ENCODE measurements at regions not wholly inside any gene's neighbourhood (a gene's known extent, or its start where the extent isn't known, plus 50 kb on each side); places are given as distances from the start of the nearest gene placed in this dataset.

DNA sequence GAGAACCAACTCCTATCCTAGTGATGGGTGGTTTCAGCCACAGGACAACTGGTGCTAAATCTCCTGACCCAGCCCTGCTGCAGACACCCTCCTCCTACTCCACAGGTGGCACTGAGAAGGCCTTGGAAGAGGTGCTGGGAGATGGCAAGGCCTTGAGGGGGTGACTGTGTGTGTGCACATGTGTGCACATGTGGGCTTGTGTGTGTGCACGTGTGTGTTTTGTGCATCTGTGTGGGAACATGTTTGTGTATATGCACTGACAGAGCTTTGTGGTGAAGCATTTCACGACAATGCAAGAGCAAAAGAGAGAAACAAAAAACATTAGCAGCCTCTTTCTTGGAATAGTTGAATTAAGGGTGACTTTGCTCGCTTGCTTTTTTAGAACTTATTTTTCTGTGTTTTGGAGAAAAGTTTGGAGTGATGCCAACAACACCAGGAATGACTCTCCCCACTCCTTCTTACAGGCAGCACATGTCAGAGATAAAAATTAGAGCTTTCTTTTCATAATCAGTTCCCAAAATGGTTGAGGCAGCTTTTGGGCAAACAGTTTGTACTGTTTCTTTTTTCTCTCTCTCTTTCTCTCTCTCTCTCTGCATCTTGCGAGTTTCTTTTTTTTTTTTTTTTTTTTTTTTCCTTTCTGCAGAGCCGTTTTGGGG lies 69.5 kb downstream of the SEC61G start:
- DNase-seq: no peak

DNA sequence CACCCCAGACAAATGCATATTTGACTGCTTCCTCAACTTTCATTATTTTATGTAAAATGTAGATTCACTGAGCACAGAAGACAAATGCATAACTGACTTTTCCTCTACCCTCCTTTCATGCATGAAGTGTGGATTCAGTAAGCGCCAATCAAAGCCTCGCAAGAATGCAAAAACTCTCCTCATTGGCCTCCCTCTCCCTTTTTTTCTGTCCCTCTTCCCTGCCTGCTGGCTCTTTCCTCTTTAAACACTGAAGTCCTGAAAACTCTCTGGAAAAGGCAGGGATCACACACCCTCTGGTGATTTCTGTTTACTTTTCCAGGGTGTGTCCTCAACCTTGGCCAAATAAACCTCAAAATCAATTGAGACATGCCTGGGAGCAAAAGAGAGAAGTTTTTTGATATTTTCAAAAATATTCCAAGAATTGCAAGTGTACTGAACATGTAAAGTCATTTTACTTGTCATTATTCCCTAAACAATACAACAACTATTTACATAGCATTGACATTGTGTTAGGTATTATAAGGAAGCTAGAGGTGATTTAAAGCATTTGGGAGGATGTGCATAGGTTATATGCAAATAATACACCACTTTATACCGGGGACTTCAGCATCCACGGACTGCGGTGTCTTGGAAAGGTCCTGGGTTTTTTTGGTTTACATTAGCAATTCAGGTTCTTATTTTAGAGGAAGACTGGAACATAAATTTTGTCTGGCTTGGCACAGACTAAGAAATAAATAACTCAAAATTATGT lies 71.4 kb downstream of the SEC61G start:
- Histone ChIP-seq H3K27me3 (no peaks in the 10 kb centered on the region), H3K4me3 (no peak overlapping the region), H3K4me1 (no peaks in the 10 kb centered on the region), H3K9me3 (no peaks in the 10 kb centered on the region), H3K27ac (no peak overlapping the region), H3K36me3 (no peaks in the 10 kb centered on the region)
- TF ChIP-seq, protein P1, sequence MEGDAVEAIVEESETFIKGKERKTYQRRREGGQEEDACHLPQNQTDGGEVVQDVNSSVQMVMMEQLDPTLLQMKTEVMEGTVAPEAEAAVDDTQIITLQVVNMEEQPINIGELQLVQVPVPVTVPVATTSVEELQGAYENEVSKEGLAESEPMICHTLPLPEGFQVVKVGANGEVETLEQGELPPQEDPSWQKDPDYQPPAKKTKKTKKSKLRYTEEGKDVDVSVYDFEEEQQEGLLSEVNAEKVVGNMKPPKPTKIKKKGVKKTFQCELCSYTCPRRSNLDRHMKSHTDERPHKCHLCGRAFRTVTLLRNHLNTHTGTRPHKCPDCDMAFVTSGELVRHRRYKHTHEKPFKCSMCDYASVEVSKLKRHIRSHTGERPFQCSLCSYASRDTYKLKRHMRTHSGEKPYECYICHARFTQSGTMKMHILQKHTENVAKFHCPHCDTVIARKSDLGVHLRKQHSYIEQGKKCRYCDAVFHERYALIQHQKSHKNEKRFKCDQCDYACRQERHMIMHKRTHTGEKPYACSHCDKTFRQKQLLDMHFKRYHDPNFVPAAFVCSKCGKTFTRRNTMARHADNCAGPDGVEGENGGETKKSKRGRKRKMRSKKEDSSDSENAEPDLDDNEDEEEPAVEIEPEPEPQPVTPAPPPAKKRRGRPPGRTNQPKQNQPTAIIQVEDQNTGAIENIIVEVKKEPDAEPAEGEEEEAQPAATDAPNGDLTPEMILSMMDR (IDR thresholded peaks at IDR 0.05): no peak
- intact Hi-C loops (cut with DNase I; ENCODE audit: low total_unique reads): no loop called here
- DNase-seq: no peak

More for the DNA sequence above, 69.5 kb downstream of the SEC61G start:
- no peaks in the 10 kb centered on the region for H3K27me3 ChIP-seq
- H3K27ac ChIP-seq: no peak overlapping the region
- H3K4me1 ChIP-seq: no peaks in the 10 kb centered on the region
- no peaks in the 10 kb centered on the region for H3K36me3 ChIP-seq
- H3K4me3 ChIP-seq: no peak overlapping the region
- no peaks in the 10 kb centered on the region for H3K9me3 ChIP-seq
- intact Hi-C loops (cut with DNase I; ENCODE audit: low total_unique reads): no loop called here
- TF ChIP-seq, protein P1 (IDR thresholded peaks at IDR 0.05): no peak

GRCh38 chr7:54680377-54681005 lies 78.5 kb downstream of the SEC61G start:
- no peak overlapping the region for H3K4me3 ChIP-seq
- TF ChIP-seq, protein P1 (IDR thresholded peaks at IDR 0.05): no peak
- DNase-seq: no peak
- no peak overlapping the region for H3K27ac ChIP-seq
- intact Hi-C loops (cut with DNase I; ENCODE audit: low total_unique reads): no loop called here
- H3K27me3 ChIP-seq: no peaks in the 10 kb centered on the region
- H3K9me3 ChIP-seq: no peaks in the 10 kb centered on the region
- no peaks in the 10 kb centered on the region for H3K36me3 ChIP-seq
- no peaks in the 10 kb centered on the region for H3K4me1 ChIP-seq

DNA sequence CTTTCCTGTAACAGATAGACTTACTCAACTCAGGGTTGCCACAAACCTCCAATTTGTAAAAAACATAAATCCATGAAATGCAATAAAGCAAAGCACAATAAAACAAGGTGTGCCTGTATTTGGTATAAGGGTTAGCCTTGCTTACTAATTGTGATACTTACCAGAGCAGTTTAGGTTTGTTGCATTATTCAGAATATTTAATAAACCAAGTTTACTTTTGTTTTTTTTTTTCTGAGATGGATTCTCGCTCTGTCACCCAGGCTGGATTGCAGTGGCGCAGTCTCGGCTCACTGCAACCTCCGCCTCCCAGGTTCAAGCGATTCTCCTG lies 79.6 kb downstream of the SEC61G start:
- TF ChIP-seq, protein P1 (IDR thresholded peaks at IDR 0.05): no peak
- intact Hi-C loops (cut with DNase I; ENCODE audit: low total_unique reads): no loop called here
- no peak overlapping the region for H3K4me3 ChIP-seq
- no peak for DNase-seq
- no peaks in the 10 kb centered on the region for H3K27me3 ChIP-seq
- H3K36me3 ChIP-seq: no peaks in the 10 kb centered on the region
- H3K27ac ChIP-seq: no peak overlapping the region
- no peaks in the 10 kb centered on the region for H3K9me3 ChIP-seq
- no peaks in the 10 kb centered on the region for H3K4me1 ChIP-seq

DNA sequence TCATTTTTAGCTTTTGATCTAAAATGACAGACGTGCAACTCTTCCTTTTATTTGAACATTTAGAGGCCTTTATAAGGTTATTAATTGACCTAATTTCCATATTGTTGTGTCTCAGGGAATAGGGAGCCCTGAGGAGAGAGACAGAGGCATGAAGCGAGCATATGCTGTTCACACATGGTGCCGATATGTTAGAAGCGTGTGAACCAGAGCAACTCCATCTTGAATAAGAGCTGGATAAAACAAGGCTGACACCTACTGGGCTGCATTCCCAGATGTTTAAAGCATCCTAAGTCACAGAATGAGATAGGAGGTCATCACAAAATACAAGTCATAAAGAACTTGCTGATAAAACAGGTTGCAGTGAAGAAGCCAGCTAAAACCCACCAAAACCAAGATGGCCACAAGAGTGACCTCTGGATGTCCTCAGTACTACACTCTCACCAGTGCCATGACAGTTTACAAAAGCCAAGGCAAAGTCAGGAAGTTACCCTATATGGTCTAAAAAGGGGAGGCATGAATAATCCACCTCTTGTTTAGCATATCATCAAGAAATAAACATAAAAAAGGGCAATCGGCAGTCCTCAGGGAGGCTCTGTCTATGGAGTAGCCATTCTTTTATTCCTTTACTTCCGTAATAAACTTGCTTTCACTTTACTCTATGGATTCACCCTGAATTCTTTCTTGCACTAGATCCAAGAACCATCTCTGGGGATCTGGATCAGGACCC lies 80.1 kb downstream of the SEC61G start:
- H3K9me3 ChIP-seq: no peaks in the 10 kb centered on the region
- H3K4me3 ChIP-seq: no peak overlapping the region
- TF ChIP-seq, protein P1 (IDR thresholded peaks at IDR 0.05): no peak
- H3K27me3 ChIP-seq: no peaks in the 10 kb centered on the region
- no peaks in the 10 kb centered on the region for H3K4me1 ChIP-seq
- no peaks in the 10 kb centered on the region for H3K36me3 ChIP-seq
- intact Hi-C loops (cut with DNase I; ENCODE audit: low total_unique reads): no loop called here
- DNase-seq: no peak
- H3K27ac ChIP-seq: no peak overlapping the region

Measured in tibial artery (tissue), 4 donors.